Mesendoderm (in vitro differentiated cells): ENCODE measurements at regions not wholly inside any gene's neighbourhood (a gene's known extent, or its start where the extent isn't known, plus 50 kb on each side); places are given as distances from the start of the nearest gene placed in this dataset.
"Not testable (repeated sequence)": the region's sequence is repeated elsewhere in the genome, so short reads cannot be mapped to it uniquely, and the experiment has no call there.

ENCODE experiments used
- DNase-seq: peaks from one replicate; pipeline ENCODE4 v3.0.0; 2013
- H2AK5ac ChIP-seq: 2 replicates; pipeline ENCODE4 v1.6.1; 2013; ENCODE audit warnings: low read length, inconsistent platforms
- H2BK120ac ChIP-seq: 2 replicates; pipeline ENCODE4 v1.6.1; 2013; ENCODE audit warnings: low read depth, mild to moderate bottlenecking, low read length, moderate library complexity, mixed read lengths
- H2BK15ac ChIP-seq: replicated peaks from 2 replicates; pipeline ENCODE4 v1.6.1; 2013; ENCODE audit warnings: low read depth, mild to moderate bottlenecking, moderate library complexity
- H2BK5ac ChIP-seq: 2 replicates; pipeline ENCODE4 v1.6.1; 2013; ENCODE audit warnings: low read length, inconsistent platforms
- H3K18ac ChIP-seq: 2 replicates; pipeline ENCODE4 v1.6.1; 2013; ENCODE audit warnings: mild to moderate bottlenecking, low read length, mixed read lengths
- H3K23ac ChIP-seq: one replicate; pipeline ENCODE4 v1.6.1; 2013; ENCODE audit warnings: low read length
- H3K27ac ChIP-seq: 2 replicates; pipeline ENCODE4 v1.5.1; 2013; ENCODE audit warnings: low read depth, mild to moderate bottlenecking, inconsistent platforms, low read length, moderate library complexity
- H3K27me3 ChIP-seq: 2 replicates; pipeline ENCODE4 v1.6.1; 2013; ENCODE audit warnings: low read length, control low read depth, mild to moderate bottlenecking, inconsistent platforms; ENCODE audit not compliant: insufficient read depth, poor library complexity
- H3K36me3 ChIP-seq: 2 replicates; pipeline ENCODE4 v1.6.1; 2013; ENCODE audit warnings: low read length, inconsistent platforms; ENCODE audit not compliant: control insufficient read depth, insufficient read depth
- H3K4ac ChIP-seq: one replicate; pipeline ENCODE4 v1.6.1; 2013; ENCODE audit warnings: low read depth, mild to moderate bottlenecking, low read length, moderate library complexity
- H3K4me1 ChIP-seq: 2 replicates; pipeline ENCODE4 v1.6.1; 2013; ENCODE audit warnings: low read depth, low read length, inconsistent platforms; ENCODE audit not compliant: control insufficient read depth
- H3K4me2 ChIP-seq: 2 replicates; pipeline ENCODE4 v1.6.1; 2013; ENCODE audit warnings: low read length
- H3K4me3 ChIP-seq: 2 replicates; pipeline ENCODE4 v1.5.1; 2013; ENCODE audit warnings: mild to moderate bottlenecking, low read length
- H3K56ac ChIP-seq: one replicate; pipeline ENCODE4 v1.6.1; 2013; ENCODE audit warnings: low read length
- H3K79me1 ChIP-seq: 2 replicates; pipeline ENCODE4 v1.6.1; 2013; ENCODE audit warnings: low read length, inconsistent platforms
- H3K79me2 ChIP-seq: 2 replicates; pipeline ENCODE4 v1.6.1; 2013; ENCODE audit warnings: mild to moderate bottlenecking, low read length; ENCODE audit not compliant: control insufficient read depth, insufficient read depth
- H3K9ac ChIP-seq: 2 replicates; pipeline ENCODE4 v1.6.1; 2013; ENCODE audit warnings: low read length, inconsistent platforms
- H4K5ac ChIP-seq: one replicate; pipeline ENCODE4 v1.6.1; 2013; ENCODE audit warnings: low read length
- H4K8ac ChIP-seq: one replicate; pipeline ENCODE4 v1.6.1; 2013; ENCODE audit warnings: low read depth, mild to moderate bottlenecking, control low read depth, low read length, moderate library complexity
- WGBS: extraction: QIAGEN DNeasy Blood & Tissue Kit; methylation state at CpG from one replicate; pipeline ENCODE4 v1.1.7; 2013; ENCODE audit warnings: low lambda C conversion rate, missing lambda C conversion rate; ENCODE audit not compliant: insufficient coverage; ENCODE audit errors: extremely low coverage; 5-methylcytosine and 5-hydroxymethylcytosine counted together

- H4K5ac ChIP-seq, H3K18ac ChIP-seq, H4K8ac ChIP-seq, H2BK5ac ChIP-seq, H3K9ac ChIP-seq, DNase-seq, H2AK5ac ChIP-seq, H3K4me3 ChIP-seq, H3K4me2 ChIP-seq, H3K36me3 ChIP-seq, H3K56ac ChIP-seq, H2BK120ac ChIP-seq, H3K79me2 ChIP-seq, H3K4me1 ChIP-seq, H3K27ac ChIP-seq, H3K4ac ChIP-seq, H3K27me3 ChIP-seq, H3K23ac ChIP-seq, H3K79me1 ChIP-seq, H2BK15ac ChIP-seq: not testable (repeated sequence)
- WGBS: 80% methylated on average over 9 of the region's 19 CpGs
These were observed 96.2 kb downstream of the BDH1 start for GRCh38 chr3:197459571-197459970.

- H2BK15ac ChIP-seq: no peak overlapping the region
- no peak overlapping the region for H3K18ac ChIP-seq
- H2AK5ac ChIP-seq: no peak overlapping the region
- peaks cover 6% of the 10 kb centered on the region for H3K4me1 ChIP-seq
- H3K9ac ChIP-seq: no peak overlapping the region
- H2BK120ac ChIP-seq: no peak overlapping the region
- H3K79me2 ChIP-seq: no peaks in the 10 kb centered on the region
- H3K4me3 ChIP-seq: no peak overlapping the region
- 0% methylated on average over 1 of the region's 11 CpGs for whole genome bisulfite sequencing
- no peaks in the 10 kb centered on the region for H3K27me3 ChIP-seq
- no peak overlapping the region for H3K27ac ChIP-seq
- H3K36me3 ChIP-seq: no peaks in the 10 kb centered on the region
- no peak for DNase-seq
- H3K56ac ChIP-seq: no peak overlapping the region
- no peak overlapping the region for H4K8ac ChIP-seq
- H3K79me1 ChIP-seq: no peaks in the 10 kb centered on the region
- no peak overlapping the region for H3K23ac ChIP-seq
- H3K4me2 ChIP-seq: no peak overlapping the region
- H2BK5ac ChIP-seq: no peak overlapping the region
- H4K5ac ChIP-seq: no peak overlapping the region
- H3K4ac ChIP-seq: no peak overlapping the region
These were observed 96.8 kb downstream of the BDH1 start for GRCh38 chr3:197458906-197459470.

- Histone ChIP-seq H4K5ac (no peak overlapping the region), H3K56ac (no peak overlapping the region), H3K4me2 (no peak overlapping the region), H3K9ac (no peak overlapping the region), H3K4me1 (peaks cover 6% of the 10 kb centered on the region), H3K36me3 (no peaks in the 10 kb centered on the region), H3K23ac (no peak overlapping the region), H3K79me2 (no peaks in the 10 kb centered on the region), H2BK5ac (no peak overlapping the region), H3K18ac (no peak overlapping the region), H3K79me1 (no peaks in the 10 kb centered on the region), H3K27ac (no peak overlapping the region), H2AK5ac (no peak overlapping the region), H4K8ac (no peak overlapping the region), H3K4me3 (no peak overlapping the region), H2BK120ac (no peak overlapping the region), H3K27me3 (no peaks in the 10 kb centered on the region), H3K4ac (no peak overlapping the region), H2BK15ac (no peak overlapping the region)
- WGBS: no CpG with 5 or more reads among the region's 11 CpGs
- no peak for DNase-seq
These were observed 97.5 kb downstream of the BDH1 start for GRCh38 chr3:197458179-197458707.

GRCh38 chr3:197456261-197457091 lies 99.3 kb downstream of the BDH1 start:
- H4K8ac ChIP-seq: peak overlapping the region; percentile 88
- peak overlapping the region; percentile 27 for H3K4me3 ChIP-seq
- H3K18ac ChIP-seq: peak overlapping the region; percentile 83
- H2BK5ac ChIP-seq: peak overlapping the region; percentile 70
- no peaks in the 10 kb centered on the region for H3K36me3 ChIP-seq
- H3K4ac ChIP-seq: peak overlapping the region; percentile 66
- no peaks in the 10 kb centered on the region for H3K79me1 ChIP-seq
- H2BK120ac ChIP-seq: no peak overlapping the region
- no peak overlapping the region for H2BK15ac ChIP-seq
- no peak overlapping the region for H4K5ac ChIP-seq
- peak overlapping the region; percentile 24 for H2AK5ac ChIP-seq
- peak overlapping the region; percentile 94 for H3K56ac ChIP-seq
- peaks cover 6% of the 10 kb centered on the region for H3K4me1 ChIP-seq
- no peaks in the 10 kb centered on the region for H3K79me2 ChIP-seq
- H3K27me3 ChIP-seq: no peaks in the 10 kb centered on the region
- H3K27ac ChIP-seq: peak overlapping the region; percentile 72
- no CpG with 5 or more reads among the region's 47 CpGs for WGBS
- peak overlapping the region; percentile 79 for H3K9ac ChIP-seq
- peak overlapping the region; percentile 7 for H3K23ac ChIP-seq
- H3K4me2 ChIP-seq: peak overlapping the region; percentile 93
- DNase-seq: peak; percentile 92

- H2BK15ac ChIP-seq, H3K23ac ChIP-seq, H2BK120ac ChIP-seq, H4K8ac ChIP-seq, H3K79me2 ChIP-seq, H3K4ac ChIP-seq, H2BK5ac ChIP-seq, H2AK5ac ChIP-seq, H3K56ac ChIP-seq, H3K4me3 ChIP-seq, H4K5ac ChIP-seq, H3K4me2 ChIP-seq, H3K79me1 ChIP-seq, H3K4me1 ChIP-seq, H3K27ac ChIP-seq, H3K36me3 ChIP-seq, DNase-seq, H3K27me3 ChIP-seq, H3K18ac ChIP-seq, H3K9ac ChIP-seq: not testable (repeated sequence)
- no CpG with 5 or more reads among the region's 2 CpGs for WGBS
These were observed 100.9 kb downstream of the BDH1 start for GRCh38 chr3:197454841-197455240.
